Colonic mucosa (tissue), 4 donors: ENCODE measurements at regions not wholly inside any gene's neighbourhood (a gene's known extent, or its start where the extent isn't known, plus 50 kb on each side); places are given as distances from the start of the nearest gene placed in this dataset.
"Not testable (repeated sequence)": the region's sequence is repeated elsewhere in the genome, so short reads cannot be mapped to it uniquely, and the experiment has no call there.

ENCODE experiments used
- DNase-seq: peaks from one replicate; pipeline ENCODE4 v3.0.0-alpha.2; 2020
- H3K27ac ChIP-seq: fragments of 200-600 bp; one replicate; pipeline ENCODE4 v1.8.0; 2021
- H3K27me3 ChIP-seq: fragments of 200-600 bp; one replicate; pipeline ENCODE4 v1.8.0; 2021
- H3K36me3 ChIP-seq: fragments of 200-600 bp; one replicate; pipeline ENCODE4 v1.8.0; 2021
- H3K4me1 ChIP-seq: fragments of 200-600 bp; one replicate; pipeline ENCODE4 v1.8.0; 2021; ENCODE audit warnings: mild to moderate bottlenecking
- H3K4me3 ChIP-seq: fragments of 200-600 bp; one replicate; pipeline ENCODE4 v1.8.0; 2021
- H3K9ac ChIP-seq, 2 donors: one replicate each; pipeline ENCODE4 v1.7.0; 2013; ENCODE audit warnings: control low read depth in 2 of 2, low read depth in 2 of 2, low read length in 2 of 2
- H3K9me3 ChIP-seq: fragments of 200-600 bp; one replicate; pipeline ENCODE4 v1.8.0; 2021
- CTCF ChIP-seq: fragments of 200-600 bp; IDR thresholded peaks from one replicate; pipeline ENCODE4 v1.8.0; 2022; ENCODE audit warnings: antibody characterized with exemption, mild to moderate bottlenecking
- intact Hi-C: fragments of 100-400 bp; cut with DNase I; formaldehyde crosslinking; loops from one replicate; pipeline ENCODE4 v1.14.1; 2022
- donor health status: healthy.
- donor health status: DM: no; HTN: no; CAD: no.
- donor health status: DM: no; HTN: no; CAD: no.

DNA sequence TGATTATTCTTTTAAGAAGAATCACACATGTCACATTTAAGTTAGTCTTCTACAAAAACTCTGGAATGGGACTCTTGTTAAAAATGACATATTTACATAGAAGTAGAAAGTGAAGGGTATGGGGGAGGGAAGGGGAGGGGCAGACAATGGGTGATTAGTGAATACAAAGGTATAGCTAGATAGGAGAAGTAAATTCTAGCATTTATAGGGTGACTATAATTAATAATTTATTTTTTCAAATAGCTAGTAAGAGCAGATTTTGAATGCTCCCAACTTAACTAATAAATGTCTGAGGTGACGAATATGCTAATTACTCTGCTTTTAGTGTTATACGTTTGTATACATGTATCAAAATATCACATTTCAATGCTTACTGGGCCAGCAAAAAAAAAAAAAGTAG lies 59.4 kb downstream of the BLTP3B start:
- no peak for DNase-seq
- Histone ChIP-seq H3K4me1 (no peaks in the 10 kb centered on the region), H3K27me3 (no peaks in the 10 kb centered on the region), H3K9ac (no peak overlapping the region), H3K9me3 (no peaks in the 10 kb centered on the region), H3K36me3 (no peaks in the 10 kb centered on the region), H3K27ac (no peak overlapping the region), H3K4me3 (no peak overlapping the region)
- no peak for TF ChIP-seq CTCF
- intact Hi-C loops: no loop called here

- not testable (repeated sequence) for H3K4me1 ChIP-seq, H3K36me3 ChIP-seq, DNase-seq, H3K9ac ChIP-seq, H3K4me3 ChIP-seq, H3K27me3 ChIP-seq, H3K9me3 ChIP-seq, H3K27ac ChIP-seq
- intact Hi-C loops: loop anchor here (10.0 kb wide), 1 partner anchor 116 kb away; no protein-coding TSS in a partner anchor
Measured at GRCh38 chr12:100078777-100079176, 63.9 kb downstream of the BLTP3B start.

- Histone ChIP-seq H3K27me3 (no peaks in the 10 kb centered on the region), H3K4me3 (no peak overlapping the region), H3K9me3 (no peaks in the 10 kb centered on the region), H3K36me3 (no peaks in the 10 kb centered on the region), H3K9ac (no peak overlapping the region), H3K4me1 (no peaks in the 10 kb centered on the region), H3K27ac (no peak overlapping the region)
- no peak for TF ChIP-seq CTCF
- DNase-seq: no peak
- intact Hi-C loops: loop anchor here (10.0 kb wide), 1 partner anchor 117 kb away; no protein-coding TSS in a partner anchor
Measured at GRCh38 chr12:100077367-100077766, 65.3 kb downstream of the BLTP3B start.

DNA sequence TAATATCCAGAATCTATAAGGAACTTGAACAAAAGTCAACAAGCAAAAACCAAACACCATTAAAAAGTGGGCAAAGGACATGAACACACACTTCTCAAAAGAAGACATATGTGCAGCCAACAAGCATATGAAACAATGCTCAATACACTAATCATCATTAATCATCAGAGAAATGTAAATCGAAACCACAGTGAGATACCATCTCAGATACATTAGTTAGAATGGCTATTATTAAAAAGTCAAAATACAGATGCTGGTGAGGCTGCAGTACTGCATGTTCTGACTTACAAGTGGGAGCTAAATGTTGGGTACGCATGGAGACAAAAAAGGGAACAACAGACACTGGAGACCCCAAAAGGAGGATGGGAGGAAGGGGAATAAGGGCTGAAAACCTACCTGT lies 67.1 kb downstream of the BLTP3B start:
- H3K4me3 ChIP-seq: no peak overlapping the region
- TF ChIP-seq CTCF: no peak
- no peaks in the 10 kb centered on the region for H3K4me1 ChIP-seq
- intact Hi-C loops: loop anchor here (10.0 kb wide), 1 partner anchor 119 kb away; no protein-coding TSS in a partner anchor
- H3K36me3 ChIP-seq: no peaks in the 10 kb centered on the region
- no peak overlapping the region for H3K27ac ChIP-seq
- no peaks in the 10 kb centered on the region for H3K9me3 ChIP-seq
- DNase-seq: no peak
- no peak overlapping the region for H3K9ac ChIP-seq
- no peaks in the 10 kb centered on the region for H3K27me3 ChIP-seq

DNA sequence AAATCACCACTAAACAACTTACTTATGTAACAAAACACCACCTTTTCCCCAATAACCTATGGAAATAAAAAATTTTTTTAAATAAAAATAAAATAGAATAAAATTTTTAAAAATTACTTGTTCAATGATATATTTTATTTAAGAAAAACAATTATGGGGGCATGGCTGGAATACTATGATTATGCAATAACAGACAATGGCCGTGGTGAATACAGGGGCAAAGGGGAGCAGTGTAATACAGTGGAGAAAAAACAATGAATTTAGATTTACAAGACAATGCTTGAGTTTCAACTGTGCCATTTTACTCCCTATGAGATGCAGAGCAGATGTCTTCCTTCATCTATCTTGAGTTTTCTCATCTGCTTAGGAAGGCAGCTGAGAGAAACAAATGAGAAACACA lies 72.9 kb downstream of the BLTP3B start:
- H3K4me1 ChIP-seq: no peaks in the 10 kb centered on the region
- TF ChIP-seq CTCF: no peak
- no peaks in the 10 kb centered on the region for H3K9me3 ChIP-seq
- H3K27me3 ChIP-seq: no peaks in the 10 kb centered on the region
- H3K27ac ChIP-seq: no peak overlapping the region
- intact Hi-C loops: loop anchor here (10.0 kb wide), 1 partner anchor 125 kb away; no protein-coding TSS in a partner anchor
- DNase-seq: no peak
- H3K36me3 ChIP-seq: no peaks in the 10 kb centered on the region
- no peak overlapping the region for H3K4me3 ChIP-seq
- H3K9ac ChIP-seq: no peak overlapping the region

DNA sequence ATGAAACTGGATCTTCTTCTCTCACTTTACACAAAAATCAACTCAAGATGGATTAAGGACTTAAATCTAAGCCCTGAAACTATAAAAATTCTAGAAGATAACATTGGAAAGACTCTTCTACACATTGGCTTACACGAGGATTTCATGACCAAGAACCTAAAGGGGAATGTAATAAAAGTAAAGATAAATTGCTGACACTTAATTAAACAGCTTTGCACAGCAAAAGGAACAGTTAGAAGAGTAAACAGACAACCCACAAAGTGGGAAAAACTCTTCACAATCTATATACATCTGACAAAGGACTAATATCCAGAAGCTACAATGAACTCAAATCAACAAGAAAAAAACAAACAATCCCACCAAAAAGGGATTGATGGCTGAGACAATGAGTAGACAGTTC lies 74.4 kb downstream of the BLTP3B start:
- no peak for DNase-seq
- no peak overlapping the region for H3K9ac ChIP-seq
- no peaks in the 10 kb centered on the region for H3K36me3 ChIP-seq
- no peaks in the 10 kb centered on the region for H3K9me3 ChIP-seq
- H3K27me3 ChIP-seq: no peaks in the 10 kb centered on the region
- no peak overlapping the region for H3K4me3 ChIP-seq
- H3K27ac ChIP-seq: no peak overlapping the region
- no peak for TF ChIP-seq CTCF
- intact Hi-C loops: no loop called here
- H3K4me1 ChIP-seq: no peaks in the 10 kb centered on the region
